K562 (cell line): ENCODE measurements at regions not wholly inside any gene's neighbourhood (a gene's known extent, or its start where the extent isn't known, plus 50 kb on each side); places are given as distances from the start of the nearest gene placed in this dataset.

Experiments used
- CHD7 ChIP-seq: fragments of 200-600 bp; sonication (generic); IDR thresholded peaks from one replicate; pipeline ENCODE4 v1.6.1; 2012; ENCODE audit warnings: mild to moderate bottlenecking, low read depth, low read length, inconsistent platforms
- EZH2 ChIP-seq: IDR thresholded peaks from 2 replicates; pipeline ENCODE4 v1.6.1; 2012; ENCODE audit warnings: low read depth, mild to moderate bottlenecking, inconsistent platforms, low read length, borderline replicate concordance
- ZNF134 ChIP-seq: fragments of 250-450 bp; sonication (Bioruptor Pico); conservative IDR thresholded peaks from 2 replicates; pipeline ENCODE4 v1.4.0; 2020
- TF ChIP-seq, protein P1 (sequence below), 2 experiments: IDR thresholded peaks; 2 replicates each; pipeline ENCODE4 v1.6.1; 2011; ENCODE audit warnings: borderline replicate concordance in 1 of 2, control low read depth in 1 of 2, low read depth in 1 of 2, low read length in 1 of 2, mild to moderate bottlenecking in 1 of 2, mixed read lengths in 1 of 2, moderate library complexity in 1 of 2; ENCODE audit not compliant: insufficient read depth in 1 of 2, insufficient read length in 1 of 2, poor library complexity in 1 of 2, severe bottlenecking in 1 of 2; ENCODE audit errors: extremely low read depth in 1 of 2

DNA sequence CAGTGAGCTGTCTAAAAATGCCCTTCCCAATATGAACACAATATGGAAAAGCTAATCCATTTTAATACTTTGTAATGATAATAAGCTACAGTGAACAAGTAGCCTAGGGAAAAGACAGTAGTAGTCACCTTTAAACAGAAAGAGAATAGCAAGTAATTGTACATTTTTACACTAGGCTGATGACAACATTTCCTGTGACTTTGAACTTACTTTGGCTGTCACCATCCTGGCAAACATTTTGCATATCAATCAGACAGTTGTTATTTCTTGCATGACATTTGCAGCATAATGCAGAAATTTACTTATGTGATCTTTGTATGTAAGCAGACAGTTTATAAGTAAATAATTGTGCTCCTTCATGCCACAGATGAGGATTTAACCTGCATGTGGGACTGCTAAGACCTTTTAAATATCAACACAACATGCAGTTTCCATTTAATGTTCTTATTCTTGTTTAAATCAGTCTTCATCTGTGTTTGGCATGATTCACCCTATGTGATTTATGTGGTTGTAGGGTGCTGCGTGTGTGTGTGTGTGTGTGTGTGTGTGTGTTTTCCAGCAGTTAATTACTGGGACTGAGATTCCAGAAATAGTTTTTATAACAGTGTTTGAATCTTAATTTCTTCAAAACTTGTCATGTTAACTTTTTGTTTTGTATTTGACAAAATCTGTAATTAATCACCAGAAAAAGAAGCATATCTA lies 997.1 kb upstream of the ARRDC3 start:
- TF ChIP-seq, protein P1, sequence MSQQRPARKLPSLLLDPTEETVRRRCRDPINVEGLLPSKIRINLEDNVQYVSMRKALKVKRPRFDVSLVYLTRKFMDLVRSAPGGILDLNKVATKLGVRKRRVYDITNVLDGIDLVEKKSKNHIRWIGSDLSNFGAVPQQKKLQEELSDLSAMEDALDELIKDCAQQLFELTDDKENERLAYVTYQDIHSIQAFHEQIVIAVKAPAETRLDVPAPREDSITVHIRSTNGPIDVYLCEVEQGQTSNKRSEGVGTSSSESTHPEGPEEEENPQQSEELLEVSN (IDR thresholded peaks at IDR 0.05; ENCODE audit: borderline replicate concordance in 1 of 2, extremely low read depth in 1 of 2, insufficient read depth in 1 of 2, insufficient read length in 1 of 2, low read depth in 1 of 2, low read length in 1 of 2, poor library complexity in 1 of 2, severe bottlenecking in 1 of 2) = no peak
- TF ChIP-seq EZH2 (no peak), CHD7 (no peak), ZNF134 (CRISPR knock-in tag) (no peak)
